Activated T-helper 17 cell treated with anti-CD3 and anti-CD28 coated beads, Interleukin-2, amount 50 U/mL, for 72 hours (primary cell): ENCODE measurements at regions not wholly inside any gene's neighbourhood (a gene's known extent, or its start where the extent isn't known, plus 50 kb on each side); places are given as distances from the start of the nearest gene placed in this dataset.
"Not testable (repeated sequence)": the region's sequence is repeated elsewhere in the genome, so short reads cannot be mapped to it uniquely, and the experiment has no call there.

Source experiments
- ATAC-seq: fragments of 150-1000 bp; cut with Tn5 transposase; replicated peaks from 2 replicates; pipeline ENCODE4 v1.10.0; 2021; ENCODE audit warnings: mild to moderate bottlenecking, moderate library complexity
- H3K27ac Mint-ChIP-seq: one replicate; pipeline ENCODE4 v1.8.0; 2022; ENCODE audit warnings: mixed read lengths
- H3K27me3 Mint-ChIP-seq: one replicate; pipeline ENCODE4 v1.8.0; 2022; ENCODE audit warnings: mixed read lengths
- H3K36me3 Mint-ChIP-seq: one replicate; pipeline ENCODE4 v1.8.0; 2022; ENCODE audit warnings: low read depth, mild to moderate bottlenecking, mixed read lengths
- H3K4me1 Mint-ChIP-seq: one replicate; pipeline ENCODE4 v1.8.0; 2022; ENCODE audit warnings: mixed read lengths
- H3K4me3 Mint-ChIP-seq: one replicate; pipeline ENCODE4 v1.8.0; 2022; ENCODE audit warnings: mild to moderate bottlenecking, mixed read lengths
- H3K9me3 Mint-ChIP-seq: one replicate; pipeline ENCODE4 v1.8.0; 2022; ENCODE audit warnings: mixed read lengths

GRCh38 chr12:114152066-114152465 lies 185.9 kb upstream of the RBM19 start:
- no peaks in the 10 kb centered on the region for H3K4me1 Mint-ChIP-seq
- no peak overlapping the region for H3K4me3 Mint-ChIP-seq
- no peaks in the 10 kb centered on the region for H3K9me3 Mint-ChIP-seq

GRCh38 chr12:114150584-114150983 lies 184.5 kb upstream of the RBM19 start:
- not testable (repeated sequence) for H3K27ac Mint-ChIP-seq, H3K4me3 Mint-ChIP-seq, H3K9me3 Mint-ChIP-seq, ATAC-seq, H3K4me1 Mint-ChIP-seq, H3K27me3 Mint-ChIP-seq, H3K36me3 Mint-ChIP-seq

More at GRCh38 chr12:114152066-114152465, 185.9 kb upstream of the RBM19 start:
- ATAC-seq: no peak
- Mint-ChIP-seq H3K27me3 (peaks cover 3% of the 10 kb centered on the region), H3K27ac (no peak overlapping the region), H3K36me3 (no peaks in the 10 kb centered on the region)

- Mint-ChIP-seq H3K27ac (no peak overlapping the region), H3K36me3 (no peaks in the 10 kb centered on the region), H3K9me3 (peaks cover 4% of the 10 kb centered on the region), H3K4me1 (no peaks in the 10 kb centered on the region), H3K27me3 (peaks cover 2% of the 10 kb centered on the region), H3K4me3 (no peak overlapping the region)
- ATAC-seq: no peak
Observed at GRCh38 chr12:114141921-114142564, 175.9 kb upstream of the RBM19 start.

GRCh38 chr12:114140576-114140975 lies 174.5 kb upstream of the RBM19 start:
- ATAC-seq: no peak
- H3K9me3 Mint-ChIP-seq: peaks cover 4% of the 10 kb centered on the region
- no peaks in the 10 kb centered on the region for H3K36me3 Mint-ChIP-seq

GRCh38 chr12:114136631-114137030 lies 170.5 kb upstream of the RBM19 start:
- Mint-ChIP-seq H3K27ac (no peak overlapping the region), H3K9me3 (no peaks in the 10 kb centered on the region), H3K4me1 (no peaks in the 10 kb centered on the region), H3K4me3 (no peak overlapping the region), H3K27me3 (peaks cover 5% of the 10 kb centered on the region), H3K36me3 (no peaks in the 10 kb centered on the region)
- ATAC-seq: no peak

More at GRCh38 chr12:114140576-114140975, 174.5 kb upstream of the RBM19 start:
- Mint-ChIP-seq H3K4me1 (no peaks in the 10 kb centered on the region), H3K4me3 (no peak overlapping the region), H3K27me3 (peaks cover 5% of the 10 kb centered on the region), H3K27ac (no peak overlapping the region)

GRCh38 chr12:114134922-114135321 lies 168.8 kb upstream of the RBM19 start:
- Mint-ChIP-seq H3K4me1 (no peaks in the 10 kb centered on the region), H3K9me3 (no peaks in the 10 kb centered on the region), H3K27me3 (peaks cover 5% of the 10 kb centered on the region), H3K27ac (no peak overlapping the region), H3K4me3 (no peak overlapping the region), H3K36me3 (no peaks in the 10 kb centered on the region)
- ATAC-seq: no peak

GRCh38 chr12:114131824-114132223 lies 165.7 kb upstream of the RBM19 start:
- Mint-ChIP-seq H3K27me3 (peaks cover 3% of the 10 kb centered on the region), H3K36me3 (no peaks in the 10 kb centered on the region), H3K27ac (no peak overlapping the region), H3K4me3 (no peak overlapping the region), H3K9me3 (no peaks in the 10 kb centered on the region), H3K4me1 (no peaks in the 10 kb centered on the region)
- no peak for ATAC-seq

GRCh38 chr12:114123108-114123507 lies 157.0 kb upstream of the RBM19 start:
- Mint-ChIP-seq H3K27me3 (no peaks in the 10 kb centered on the region), H3K9me3 (no peaks in the 10 kb centered on the region), H3K27ac (no peak overlapping the region), H3K36me3 (no peaks in the 10 kb centered on the region), H3K4me1 (no peaks in the 10 kb centered on the region), H3K4me3 (no peak overlapping the region)
- ATAC-seq: no peak

GRCh38 chr12:114122016-114122415 lies 155.9 kb upstream of the RBM19 start:
- Mint-ChIP-seq H3K27ac (no peak overlapping the region), H3K27me3 (no peaks in the 10 kb centered on the region), H3K4me3 (no peak overlapping the region), H3K9me3 (no peaks in the 10 kb centered on the region), H3K36me3 (no peaks in the 10 kb centered on the region), H3K4me1 (no peaks in the 10 kb centered on the region)
- ATAC-seq: no peak

- Mint-ChIP-seq H3K36me3 (no peaks in the 10 kb centered on the region), H3K27ac (no peak overlapping the region), H3K9me3 (no peaks in the 10 kb centered on the region), H3K4me1 (no peaks in the 10 kb centered on the region), H3K4me3 (no peak overlapping the region), H3K27me3 (no peaks in the 10 kb centered on the region)
- ATAC-seq: no peak
Observed at GRCh38 chr12:114119316-114119715, 153.2 kb upstream of the RBM19 start.

- ATAC-seq: no peak
- no peak overlapping the region for H3K27ac Mint-ChIP-seq
- H3K9me3 Mint-ChIP-seq: no peaks in the 10 kb centered on the region
- no peaks in the 10 kb centered on the region for H3K36me3 Mint-ChIP-seq
- no peak overlapping the region for H3K4me3 Mint-ChIP-seq
- peaks cover 4% of the 10 kb centered on the region for H3K27me3 Mint-ChIP-seq
- H3K4me1 Mint-ChIP-seq: no peaks in the 10 kb centered on the region
Observed at GRCh38 chr12:114096461-114096860, 130.3 kb upstream of the RBM19 start.

- Mint-ChIP-seq H3K9me3 (no peaks in the 10 kb centered on the region), H3K36me3 (no peaks in the 10 kb centered on the region), H3K4me1 (no peaks in the 10 kb centered on the region), H3K27ac (no peak overlapping the region), H3K4me3 (no peak overlapping the region), H3K27me3 (no peaks in the 10 kb centered on the region)
- no peak for ATAC-seq
Observed at GRCh38 chr12:114093520-114093919, 127.4 kb upstream of the RBM19 start.

- no peak overlapping the region for H3K27ac Mint-ChIP-seq
- no peak for ATAC-seq
- no peak overlapping the region for H3K4me3 Mint-ChIP-seq
- no peaks in the 10 kb centered on the region for H3K36me3 Mint-ChIP-seq
- H3K9me3 Mint-ChIP-seq: no peaks in the 10 kb centered on the region
- H3K27me3 Mint-ChIP-seq: no peaks in the 10 kb centered on the region
- H3K4me1 Mint-ChIP-seq: no peaks in the 10 kb centered on the region
Observed at GRCh38 chr12:114092981-114093380, 126.9 kb upstream of the RBM19 start.

GRCh38 chr12:114090211-114090610 lies 124.1 kb upstream of the RBM19 start:
- Mint-ChIP-seq H3K27ac (no peak overlapping the region), H3K27me3 (no peaks in the 10 kb centered on the region), H3K36me3 (no peaks in the 10 kb centered on the region), H3K4me1 (no peaks in the 10 kb centered on the region), H3K4me3 (no peak overlapping the region), H3K9me3 (no peaks in the 10 kb centered on the region)
- no peak for ATAC-seq

GRCh38 chr12:114073076-114073475 lies 107.0 kb upstream of the RBM19 start:
- no peak for ATAC-seq
- H3K36me3 Mint-ChIP-seq: no peaks in the 10 kb centered on the region
- peaks cover 4% of the 10 kb centered on the region for H3K9me3 Mint-ChIP-seq

GRCh38 chr12:114069507-114069906 lies 103.4 kb upstream of the RBM19 start:
- Mint-ChIP-seq H3K36me3 (no peaks in the 10 kb centered on the region), H3K27ac (no peak overlapping the region), H3K9me3 (no peaks in the 10 kb centered on the region), H3K4me1 (no peaks in the 10 kb centered on the region), H3K27me3 (peaks cover 10% of the 10 kb centered on the region), H3K4me3 (no peak overlapping the region)
- no peak for ATAC-seq

More at GRCh38 chr12:114073076-114073475, 107.0 kb upstream of the RBM19 start:
- Mint-ChIP-seq H3K27ac (no peak overlapping the region), H3K4me3 (no peak overlapping the region), H3K4me1 (no peaks in the 10 kb centered on the region), H3K27me3 (peaks cover 4% of the 10 kb centered on the region)
